ENCODE measurements at regions not wholly inside any gene's neighbourhood (a gene's known extent, or its start where the extent isn't known, plus 50 kb on each side); places are given as distances from the start of the nearest gene placed in this dataset.

- Histone ChIP-seq H3K27ac (no peak overlapping the region), H3K36me3 (replicated peaks) (no peaks in the 10 kb centered on the region), H3K27me3 (replicated peaks) (no peaks in the 10 kb centered on the region), H3K4me3 (ENCODE audit: low read depth, low read length) (no peak overlapping the region)
- in situ Hi-C loops (cut with HindIII; ENCODE audit: low pct_ligation_motif_present, low sequenced_read_pairs) = no loop called here
- DNase-seq = no peak
- TF ChIP-seq CTCF (IDR thresholded peaks at IDR 0.05; ENCODE audit: low read depth, low read length, missing control alignments) = no peak
Measured at GRCh38 chr14:105864116-105864515, 337.7 kb downstream of the TMEM121 start.

GRCh38 chr14:105864651-105865265, 338.4 kb downstream of the TMEM121 start:
- DNase-seq = no peak
- no peak for TF ChIP-seq CTCF (IDR thresholded peaks at IDR 0.05; ENCODE audit: low read depth, low read length, missing control alignments)
- in situ Hi-C loops (cut with HindIII; ENCODE audit: low pct_ligation_motif_present, low sequenced_read_pairs) = no loop called here
- H3K4me3 ChIP-seq (ENCODE audit: low read depth, low read length) = no peak overlapping the region
- no peaks in the 10 kb centered on the region for H3K36me3 ChIP-seq (replicated peaks)
- no peak overlapping the region for H3K27ac ChIP-seq
- H3K27me3 ChIP-seq (replicated peaks) = no peaks in the 10 kb centered on the region

- Histone ChIP-seq H3K27ac (no peak overlapping the region), H3K4me3 (ENCODE audit: low read depth, low read length) (no peak overlapping the region), H3K36me3 (replicated peaks) (no peaks in the 10 kb centered on the region), H3K27me3 (replicated peaks) (no peaks in the 10 kb centered on the region)
- TF ChIP-seq CTCF (IDR thresholded peaks at IDR 0.05; ENCODE audit: low read depth, low read length, missing control alignments) = no peak
- DNase-seq = no peak
- in situ Hi-C loops (cut with HindIII; ENCODE audit: low pct_ligation_motif_present, low sequenced_read_pairs) = no loop called here
Measured at GRCh38 chr14:105865266-105865903, 339.0 kb downstream of the TMEM121 start.

GRCh38 chr14:105865904-105866840, 339.8 kb downstream of the TMEM121 start:
- in situ Hi-C loops (cut with HindIII; ENCODE audit: low pct_ligation_motif_present, low sequenced_read_pairs) = no loop called here
- Histone ChIP-seq H3K27me3 (replicated peaks) (no peaks in the 10 kb centered on the region), H3K36me3 (replicated peaks) (no peaks in the 10 kb centered on the region), H3K4me3 (ENCODE audit: low read depth, low read length) (no peak overlapping the region), H3K27ac (no peak overlapping the region)
- DNase-seq = no peak
- TF ChIP-seq CTCF (IDR thresholded peaks at IDR 0.05; ENCODE audit: low read depth, low read length, missing control alignments) = no peak

- Histone ChIP-seq H3K27ac (no peak overlapping the region), H3K4me3 (ENCODE audit: low read depth, low read length) (no peak overlapping the region), H3K36me3 (replicated peaks) (no peaks in the 10 kb centered on the region), H3K27me3 (replicated peaks) (no peaks in the 10 kb centered on the region)
- in situ Hi-C loops (cut with HindIII; ENCODE audit: low pct_ligation_motif_present, low sequenced_read_pairs) = no loop called here
- DNase-seq = no peak
- TF ChIP-seq CTCF (IDR thresholded peaks at IDR 0.05; ENCODE audit: low read depth, low read length, missing control alignments) = no peak
Measured at GRCh38 chr14:105866841-105867321, 340.5 kb downstream of the TMEM121 start.

Measured in brain microvascular endothelial cell (primary cell).